ENCODE measurements at regions not wholly inside any gene's neighbourhood (a gene's known extent, or its start where the extent isn't known, plus 50 kb on each side); places are given as distances from the start of the nearest gene placed in this dataset.

DNA sequence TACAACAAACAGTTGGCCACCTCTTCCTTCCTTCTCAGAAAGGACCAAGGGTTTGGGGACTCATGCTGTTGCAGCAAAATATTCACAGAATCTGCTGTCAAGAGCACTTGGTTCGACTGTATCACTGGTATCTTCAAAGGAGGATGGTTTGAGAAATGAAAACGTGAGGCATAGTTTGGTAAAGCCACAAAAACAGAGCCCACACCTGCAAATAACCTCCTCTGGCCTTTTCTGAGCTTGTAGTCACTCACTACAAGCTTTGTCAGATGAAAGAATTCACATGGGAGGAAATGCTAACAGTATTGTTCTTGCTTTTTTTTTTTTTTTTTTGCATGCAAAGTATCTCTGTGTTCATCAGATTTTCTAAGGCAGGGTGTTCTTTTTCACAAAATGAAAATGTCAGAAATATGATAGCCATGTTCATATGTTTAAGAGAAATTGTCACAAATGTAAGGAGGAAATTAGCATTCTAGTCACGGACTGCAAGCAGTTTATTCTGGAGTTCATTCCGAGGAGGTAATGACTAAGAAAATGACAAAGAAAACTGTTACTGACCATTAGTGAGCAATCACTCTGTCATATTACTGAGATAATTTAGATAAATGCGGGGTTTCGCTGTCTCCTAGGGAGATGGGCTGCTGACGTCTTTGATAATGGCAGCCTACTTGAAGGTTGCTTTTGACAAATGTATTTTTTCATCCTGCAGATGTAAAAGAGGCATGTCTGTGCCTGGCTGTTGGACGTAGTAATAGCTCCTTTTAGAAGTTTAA is 117.8 kb upstream of the MYO3A start:
- H3K4me1 Mint-ChIP-seq, result peaks cover 33% of the 10 kb centered on the region
- DNase-seq (ENCODE audit: low spot score in 2 of 2, unreplicated experiment in 2 of 2), result no peak
- no peak overlapping the region for H3K27ac Mint-ChIP-seq
- no peaks in the 10 kb centered on the region for H3K9me3 Mint-ChIP-seq
- H3K36me3 Mint-ChIP-seq, result no peaks in the 10 kb centered on the region
- H3K4me3 Mint-ChIP-seq, result no peak overlapping the region
- peaks cover 4% of the 10 kb centered on the region for H3K27me3 Mint-ChIP-seq (ENCODE audit: low read depth)
- TF ChIP-seq CTCF (IDR thresholded peaks at IDR 0.05; ENCODE audit: unreplicated experiment), result no peak

- TF ChIP-seq CTCF (IDR thresholded peaks at IDR 0.05; ENCODE audit: unreplicated experiment), result no peak
- H3K27me3 Mint-ChIP-seq (ENCODE audit: low read depth), result peaks cover 4% of the 10 kb centered on the region
- peaks cover 29% of the 10 kb centered on the region for H3K4me1 Mint-ChIP-seq
- DNase-seq (ENCODE audit: low spot score in 2 of 2, unreplicated experiment in 2 of 2), result no peak
- H3K36me3 Mint-ChIP-seq, result no peaks in the 10 kb centered on the region
- no peak overlapping the region for H3K27ac Mint-ChIP-seq
- no peak overlapping the region for H3K4me3 Mint-ChIP-seq
- H3K9me3 Mint-ChIP-seq, result no peaks in the 10 kb centered on the region
Measured at GRCh38 chr10:25817200-25817599, 116.8 kb upstream of the MYO3A start.

DNA sequence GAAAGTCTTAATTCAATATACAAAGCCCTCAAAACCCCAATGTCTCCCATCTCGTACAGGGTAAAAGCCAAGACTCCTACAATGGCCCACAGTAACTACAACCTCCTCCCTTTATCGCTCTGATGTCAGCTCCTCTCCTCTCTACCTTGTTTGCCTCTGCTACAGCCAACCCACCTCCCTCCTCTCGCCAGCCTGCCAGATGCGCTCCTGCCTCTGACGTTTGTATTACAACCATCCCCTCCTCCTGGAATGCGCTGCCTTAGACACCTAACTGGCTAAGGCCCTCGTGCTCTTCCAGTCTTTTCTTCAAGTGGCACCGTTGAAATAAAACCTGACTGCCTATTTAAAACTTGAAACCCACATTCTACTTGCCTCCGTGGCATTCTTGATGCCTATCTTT is 115.3 kb upstream of the MYO3A start:
- H3K36me3 Mint-ChIP-seq, result no peaks in the 10 kb centered on the region
- H3K9me3 Mint-ChIP-seq, result no peaks in the 10 kb centered on the region
- H3K4me1 Mint-ChIP-seq, result peaks cover 29% of the 10 kb centered on the region
- DNase-seq (ENCODE audit: low spot score in 2 of 2, unreplicated experiment in 2 of 2), result no peak
- H3K4me3 Mint-ChIP-seq, result no peak overlapping the region
- H3K27ac Mint-ChIP-seq, result no peak overlapping the region
- no peak for TF ChIP-seq CTCF (IDR thresholded peaks at IDR 0.05; ENCODE audit: unreplicated experiment)
- peaks cover under 1% of the 10 kb centered on the region for H3K27me3 Mint-ChIP-seq (ENCODE audit: low read depth)

GRCh38 chr10:25820472-25820871 is 113.6 kb upstream of the MYO3A start:
- no peak for DNase-seq (ENCODE audit: low spot score in 2 of 2, unreplicated experiment in 2 of 2)
- H3K36me3 Mint-ChIP-seq, result no peaks in the 10 kb centered on the region
- H3K4me3 Mint-ChIP-seq, result no peak overlapping the region
- peaks cover 5% of the 10 kb centered on the region for H3K27me3 Mint-ChIP-seq (ENCODE audit: low read depth)
- no peaks in the 10 kb centered on the region for H3K9me3 Mint-ChIP-seq
- TF ChIP-seq CTCF (IDR thresholded peaks at IDR 0.05; ENCODE audit: unreplicated experiment), result no peak
- no peak overlapping the region for H3K27ac Mint-ChIP-seq
- H3K4me1 Mint-ChIP-seq, result peaks cover 25% of the 10 kb centered on the region

DNA sequence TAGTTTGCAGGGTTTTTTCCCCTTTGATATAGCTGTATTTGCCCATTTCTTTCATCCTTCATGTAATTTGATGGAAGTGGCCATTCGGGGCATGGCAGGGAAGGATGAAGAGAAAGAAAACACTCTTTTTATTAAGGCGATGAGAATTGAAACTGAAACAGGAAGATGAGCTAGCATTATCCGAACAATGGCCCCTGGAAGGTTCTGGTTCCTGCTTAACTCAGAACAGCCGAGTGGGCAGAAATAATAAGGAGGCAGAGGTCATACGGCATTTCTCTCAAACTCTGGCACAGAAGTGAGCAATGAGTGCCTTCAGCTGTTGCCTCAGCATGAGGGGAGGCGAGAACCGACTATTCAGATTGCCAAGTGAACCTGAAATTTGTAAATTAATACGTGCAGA is 113.2 kb upstream of the MYO3A start:
- no peaks in the 10 kb centered on the region for H3K9me3 Mint-ChIP-seq
- no peak overlapping the region for H3K27ac Mint-ChIP-seq
- H3K4me3 Mint-ChIP-seq, result no peak overlapping the region
- no peak for DNase-seq (ENCODE audit: low spot score in 2 of 2, unreplicated experiment in 2 of 2)
- H3K4me1 Mint-ChIP-seq, result peaks cover 21% of the 10 kb centered on the region
- TF ChIP-seq CTCF (IDR thresholded peaks at IDR 0.05; ENCODE audit: unreplicated experiment), result no peak
- H3K36me3 Mint-ChIP-seq, result no peaks in the 10 kb centered on the region
- peaks cover 5% of the 10 kb centered on the region for H3K27me3 Mint-ChIP-seq (ENCODE audit: low read depth)
